Bronchial epithelial cell (primary cell): ENCODE measurements at regions not wholly inside any gene's neighbourhood (a gene's known extent, or its start where the extent isn't known, plus 50 kb on each side); places are given as distances from the start of the nearest gene placed in this dataset.

Source experiments
- DNase-seq: peaks from one replicate; pipeline ENCODE4 v3.0.0-alpha.2; 2010; ENCODE audit warnings: low read depth
- FAIRE-seq: peaks from 2 replicates; lab custom pipeline; 2011; peaks lifted over from hg19 to GRCh38; lab: Jason Lieb, UNC
- H3K27me3 ChIP-seq: 2 replicates; pipeline ENCODE4 v1.5.1; 2011; ENCODE audit warnings: low read length; ENCODE audit not compliant: control insufficient read depth, insufficient read depth
- H3K36me3 ChIP-seq: 2 replicates; pipeline ENCODE4 v1.5.1; 2011; ENCODE audit warnings: low read length; ENCODE audit not compliant: control insufficient read depth, insufficient read depth
- H3K4me3 ChIP-seq: 2 replicates; pipeline ENCODE4 v1.5.1; 2011; ENCODE audit warnings: mild to moderate bottlenecking, low read depth, low read length, control low read depth
- TF ChIP-seq, protein P1 (sequence below): IDR thresholded peaks from 2 replicates; pipeline ENCODE4 v1.5.1; 2011; ENCODE audit warnings: mild to moderate bottlenecking, moderate library complexity, low read length, control low read depth, inconsistent platforms; ENCODE audit not compliant: insufficient read depth, severe bottlenecking

GRCh38 chr10:8273749-8274148, 219.3 kb downstream of the GATA3 start:
- TF ChIP-seq, protein P1, sequence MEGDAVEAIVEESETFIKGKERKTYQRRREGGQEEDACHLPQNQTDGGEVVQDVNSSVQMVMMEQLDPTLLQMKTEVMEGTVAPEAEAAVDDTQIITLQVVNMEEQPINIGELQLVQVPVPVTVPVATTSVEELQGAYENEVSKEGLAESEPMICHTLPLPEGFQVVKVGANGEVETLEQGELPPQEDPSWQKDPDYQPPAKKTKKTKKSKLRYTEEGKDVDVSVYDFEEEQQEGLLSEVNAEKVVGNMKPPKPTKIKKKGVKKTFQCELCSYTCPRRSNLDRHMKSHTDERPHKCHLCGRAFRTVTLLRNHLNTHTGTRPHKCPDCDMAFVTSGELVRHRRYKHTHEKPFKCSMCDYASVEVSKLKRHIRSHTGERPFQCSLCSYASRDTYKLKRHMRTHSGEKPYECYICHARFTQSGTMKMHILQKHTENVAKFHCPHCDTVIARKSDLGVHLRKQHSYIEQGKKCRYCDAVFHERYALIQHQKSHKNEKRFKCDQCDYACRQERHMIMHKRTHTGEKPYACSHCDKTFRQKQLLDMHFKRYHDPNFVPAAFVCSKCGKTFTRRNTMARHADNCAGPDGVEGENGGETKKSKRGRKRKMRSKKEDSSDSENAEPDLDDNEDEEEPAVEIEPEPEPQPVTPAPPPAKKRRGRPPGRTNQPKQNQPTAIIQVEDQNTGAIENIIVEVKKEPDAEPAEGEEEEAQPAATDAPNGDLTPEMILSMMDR: no peak
- FAIRE-seq: no peak
- DNase-seq: peak; percentile 79
- no peak overlapping the region for H3K4me3 ChIP-seq
- H3K36me3 ChIP-seq: no peaks in the 10 kb centered on the region
- no peaks in the 10 kb centered on the region for H3K27me3 ChIP-seq

GRCh38 chr10:8275911-8276310, 221.4 kb downstream of the GATA3 start:
- TF ChIP-seq, protein P1: no peak
- H3K4me3 ChIP-seq: no peak overlapping the region
- no peak for DNase-seq
- H3K27me3 ChIP-seq: no peaks in the 10 kb centered on the region
- FAIRE-seq: no peak
- H3K36me3 ChIP-seq: no peaks in the 10 kb centered on the region

DNA sequence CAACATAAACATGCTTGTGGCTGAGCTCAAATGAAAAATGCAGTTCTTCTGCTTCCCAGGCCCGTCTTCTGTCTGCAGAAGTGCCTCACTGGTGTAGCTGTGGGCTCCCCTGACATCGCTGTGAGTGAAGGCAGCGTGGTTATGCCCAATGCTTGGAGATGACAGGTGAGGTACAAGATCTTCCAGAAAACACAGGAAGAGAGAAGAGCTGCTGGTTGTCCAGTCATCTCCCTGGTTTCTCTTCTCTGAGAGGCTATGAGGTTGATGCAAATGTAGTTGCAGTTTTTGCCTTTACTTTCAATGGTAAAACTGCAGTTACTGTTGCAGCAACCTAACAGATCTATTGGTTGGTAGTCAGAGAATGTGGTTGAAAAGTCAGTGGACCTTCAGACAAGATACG, 223.6 kb downstream of the GATA3 start:
- DNase-seq (no peak), FAIRE-seq (no peak)
- Histone ChIP-seq H3K36me3 (no peaks in the 10 kb centered on the region), H3K27me3 (no peaks in the 10 kb centered on the region), H3K4me3 (no peak overlapping the region)
- TF ChIP-seq, protein P1: no peak

DNA sequence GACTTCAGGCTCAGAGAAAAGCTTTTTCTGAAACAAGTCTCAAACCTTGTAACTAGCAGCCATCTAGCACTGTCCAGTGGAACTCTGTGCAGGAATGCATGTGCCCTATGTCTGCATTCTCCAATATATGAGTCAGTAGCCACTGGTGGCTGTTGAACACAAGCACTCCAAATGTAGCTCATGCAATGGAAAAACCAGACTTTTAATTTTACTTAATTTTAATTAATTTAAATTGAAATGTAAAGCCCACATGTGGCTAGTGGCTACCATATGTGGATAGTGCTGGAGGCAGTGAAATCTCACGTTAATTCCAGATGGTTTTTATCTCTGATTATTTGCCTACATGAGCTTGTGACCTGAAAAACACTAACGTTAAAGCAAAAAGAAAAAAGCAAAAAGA, 225.1 kb downstream of the GATA3 start:
- FAIRE-seq (no peak), DNase-seq (peak; percentile 44)

GRCh38 chr10:8280946-8281345, 226.5 kb downstream of the GATA3 start:
- DNase-seq: no peak
- Histone ChIP-seq H3K4me3 (no peak overlapping the region), H3K27me3 (no peaks in the 10 kb centered on the region), H3K36me3 (no peaks in the 10 kb centered on the region)
- FAIRE-seq: no peak
- TF ChIP-seq, protein P1: no peak

More for the DNA sequence above, 225.1 kb downstream of the GATA3 start:
- Histone ChIP-seq H3K4me3 (no peak overlapping the region), H3K27me3 (no peaks in the 10 kb centered on the region), H3K36me3 (no peaks in the 10 kb centered on the region)
- TF ChIP-seq, protein P1: no peak

DNA sequence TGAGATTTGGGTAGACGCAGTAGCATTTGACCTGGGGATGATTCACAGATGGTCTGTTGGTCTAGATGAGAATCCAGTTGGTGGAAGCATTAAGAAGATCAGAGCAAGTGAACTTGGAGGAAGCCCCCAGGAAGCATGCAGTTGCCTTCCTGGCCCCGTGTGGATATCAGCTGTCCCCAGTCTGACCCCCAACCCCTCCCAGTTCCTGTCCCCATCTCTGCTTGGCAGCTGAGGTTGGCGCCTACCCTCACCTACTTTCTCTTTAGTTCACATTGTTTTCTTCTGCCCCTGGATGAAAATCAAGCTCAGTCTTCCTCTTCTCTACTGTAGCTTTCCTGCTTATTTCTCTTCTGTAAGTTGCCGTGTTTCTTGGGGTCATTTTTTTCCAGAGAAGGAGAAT, 227.9 kb downstream of the GATA3 start:
- Histone ChIP-seq H3K36me3 (no peaks in the 10 kb centered on the region), H3K27me3 (no peaks in the 10 kb centered on the region), H3K4me3 (no peak overlapping the region)
- no peak for FAIRE-seq
- no peak for DNase-seq
- TF ChIP-seq, protein P1: no peak
